Kidney (tissue), 13 donors: ENCODE measurements at regions not wholly inside any gene's neighbourhood (a gene's known extent, or its start where the extent isn't known, plus 50 kb on each side); places are given as distances from the start of the nearest gene placed in this dataset.

ENCODE experiments used
- DNase-seq, 5 donors: peaks; one replicate each; pipeline ENCODE4 v3.0.0-alpha.2; 2013 to 2020
- FAIRE-seq: peaks from 2 replicates; lab custom pipeline; 2012; peaks lifted over from hg19 to GRCh38; lab: Jason Lieb, UNC
- H3K27ac ChIP-seq, 2 donors: one replicate each; pipeline ENCODE4 v1.7.0; 2013; ENCODE audit warnings: low read depth in 2 of 2, low read length in 2 of 2, inconsistent platforms in 1 of 2
- H3K27me3 ChIP-seq: one replicate; pipeline ENCODE4 v1.7.1; 2013; ENCODE audit warnings: low read length, inconsistent platforms; ENCODE audit not compliant: control insufficient read depth, insufficient read depth
- H3K36me3 ChIP-seq, 3 donors: one replicate each; pipeline versions ENCODE4 v1.7.0 to v1.7.1; 2013; ENCODE audit warnings: low read length in 3 of 3, control low read depth in 1 of 3, inconsistent platforms in 1 of 3; ENCODE audit not compliant: insufficient read depth in 3 of 3, control insufficient read depth in 2 of 3
- H3K4me1 ChIP-seq, 3 donors: one replicate each; pipeline versions ENCODE4 v1.7.0 to v1.7.1; 2013; ENCODE audit warnings: low read length in 3 of 3, inconsistent platforms in 1 of 3, low read depth in 1 of 3; ENCODE audit not compliant: control insufficient read depth in 2 of 3, insufficient read depth in 2 of 3
- H3K4me3 ChIP-seq, 3 donors: one replicate each; pipeline versions ENCODE4 v1.7.0 to v1.8.1; 2013; ENCODE audit warnings: low read length in 3 of 3, control low read depth in 1 of 3, inconsistent platforms in 1 of 3
- H3K9ac ChIP-seq, 3 donors: one replicate each; pipeline versions ENCODE4 v1.7.0 to v1.7.1; 2013; ENCODE audit warnings: low read length in 3 of 3, control low read depth in 1 of 3, inconsistent platforms in 1 of 3
- H3K9me3 ChIP-seq, 3 donors: one replicate each; pipeline versions ENCODE4 v1.7.0 to v1.7.1; 2013; ENCODE audit warnings: low read length in 3 of 3, control low read depth in 1 of 3, inconsistent platforms in 1 of 3; ENCODE audit not compliant: control insufficient read depth in 2 of 3, insufficient read depth in 1 of 3
- CTCF ChIP-seq: IDR thresholded peaks from 3 replicates; pipeline ENCODE4 v1.5.1; 2012; ENCODE audit warnings: mild to moderate bottlenecking, moderate library complexity, borderline replicate concordance; ENCODE audit not compliant: insufficient read depth; ENCODE audit errors: extremely low read depth
- intact Hi-C: fragments of 100-400 bp; cut with DNase I; formaldehyde crosslinking; loops from one replicate; pipeline ENCODE4 v1.11.1; 2022
- donor health status: control.
- donor health status: control.
- donor health status: control.
- donor health status: control.
- donor health status: control.
- donor health status: DM: yes; HTN: yes; CAD: no.
- donor health status: Normal renal cell carcinoma (clear cell type).

GRCh38 chr13:51027644-51028043 is 83.4 kb downstream of the C13orf42 start:
- Histone ChIP-seq H3K9ac (no peak overlapping the region), H3K4me1 (no peaks in the 10 kb centered on the region), H3K27me3 (no peaks in the 10 kb centered on the region), H3K9me3 (no peaks in the 10 kb centered on the region), H3K36me3 (peaks cover 0 to 2% (median 0%) of the 10 kb centered on the region in 3 donors), H3K27ac (no peak overlapping the region), H3K4me3 (no peak overlapping the region)
- FAIRE-seq (no peak), DNase-seq (no peak)
- TF ChIP-seq CTCF, result no peak
- intact Hi-C loops, result no loop called here

- Histone ChIP-seq H3K27me3 (no peaks in the 10 kb centered on the region), H3K9ac (no peak overlapping the region), H3K4me1 (no peaks in the 10 kb centered on the region), H3K9me3 (no peaks in the 10 kb centered on the region), H3K36me3 (peaks cover 0 to 2% (median 0%) of the 10 kb centered on the region in 3 donors), H3K4me3 (no peak overlapping the region), H3K27ac (no peak overlapping the region)
- intact Hi-C loops, result no loop called here
- no peak for TF ChIP-seq CTCF
- DNase-seq (no peak), FAIRE-seq (no peak)
Measured at GRCh38 chr13:51026016-51026415, 85.1 kb downstream of the C13orf42 start.

- Histone ChIP-seq H3K27me3 (no peaks in the 10 kb centered on the region), H3K36me3 (peaks cover 0 to 2% (median 0%) of the 10 kb centered on the region in 3 donors), H3K4me1 (no peaks in the 10 kb centered on the region), H3K9ac (no peak overlapping the region), H3K9me3 (no peaks in the 10 kb centered on the region), H3K4me3 (no peak overlapping the region), H3K27ac (no peak overlapping the region)
- TF ChIP-seq CTCF, result no peak
- intact Hi-C loops, result no loop called here
- FAIRE-seq (no peak), DNase-seq (no peak)
Measured at GRCh38 chr13:51025245-51025905, 85.7 kb downstream of the C13orf42 start.

GRCh38 chr13:51021811-51022210 is 89.3 kb downstream of the C13orf42 start:
- Histone ChIP-seq H3K4me1 (no peaks in the 10 kb centered on the region), H3K27me3 (no peaks in the 10 kb centered on the region), H3K9me3 (no peaks in the 10 kb centered on the region), H3K27ac (no peak overlapping the region), H3K4me3 (no peak overlapping the region), H3K9ac (no peak overlapping the region), H3K36me3 (peaks cover 0 to 4% (median 0%) of the 10 kb centered on the region in 3 donors)
- intact Hi-C loops, result no loop called here
- DNase-seq (no peak), FAIRE-seq (no peak)
- TF ChIP-seq CTCF, result no peak
